AG10803 (cell line): ENCODE measurements at regions not wholly inside any gene's neighbourhood (a gene's known extent, or its start where the extent isn't known, plus 50 kb on each side); places are given as distances from the start of the nearest gene placed in this dataset.

Experiments
- DNase-seq: peaks from one replicate; pipeline ENCODE4 v3.0.0; 2010; ENCODE audit warnings: low read depth
- H3K4me3 ChIP-seq: 2 replicates; pipeline ENCODE4 v1.5.1; 2011; ENCODE audit warnings: mild to moderate bottlenecking, low read length, control low read depth
- TF ChIP-seq, protein P1 (sequence below): conservative IDR thresholded peaks from 2 replicates; pipeline ENCODE4 v1.5.1; 2011; ENCODE audit warnings: mild to moderate bottlenecking, low read length, control low read depth, inconsistent platforms

GRCh38 chr2:206869824-206870495, 69.4 kb upstream of the CPO start:
- no peak for DNase-seq
- TF ChIP-seq, protein P1, sequence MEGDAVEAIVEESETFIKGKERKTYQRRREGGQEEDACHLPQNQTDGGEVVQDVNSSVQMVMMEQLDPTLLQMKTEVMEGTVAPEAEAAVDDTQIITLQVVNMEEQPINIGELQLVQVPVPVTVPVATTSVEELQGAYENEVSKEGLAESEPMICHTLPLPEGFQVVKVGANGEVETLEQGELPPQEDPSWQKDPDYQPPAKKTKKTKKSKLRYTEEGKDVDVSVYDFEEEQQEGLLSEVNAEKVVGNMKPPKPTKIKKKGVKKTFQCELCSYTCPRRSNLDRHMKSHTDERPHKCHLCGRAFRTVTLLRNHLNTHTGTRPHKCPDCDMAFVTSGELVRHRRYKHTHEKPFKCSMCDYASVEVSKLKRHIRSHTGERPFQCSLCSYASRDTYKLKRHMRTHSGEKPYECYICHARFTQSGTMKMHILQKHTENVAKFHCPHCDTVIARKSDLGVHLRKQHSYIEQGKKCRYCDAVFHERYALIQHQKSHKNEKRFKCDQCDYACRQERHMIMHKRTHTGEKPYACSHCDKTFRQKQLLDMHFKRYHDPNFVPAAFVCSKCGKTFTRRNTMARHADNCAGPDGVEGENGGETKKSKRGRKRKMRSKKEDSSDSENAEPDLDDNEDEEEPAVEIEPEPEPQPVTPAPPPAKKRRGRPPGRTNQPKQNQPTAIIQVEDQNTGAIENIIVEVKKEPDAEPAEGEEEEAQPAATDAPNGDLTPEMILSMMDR = no peak
- H3K4me3 ChIP-seq = no peak overlapping the region

DNA sequence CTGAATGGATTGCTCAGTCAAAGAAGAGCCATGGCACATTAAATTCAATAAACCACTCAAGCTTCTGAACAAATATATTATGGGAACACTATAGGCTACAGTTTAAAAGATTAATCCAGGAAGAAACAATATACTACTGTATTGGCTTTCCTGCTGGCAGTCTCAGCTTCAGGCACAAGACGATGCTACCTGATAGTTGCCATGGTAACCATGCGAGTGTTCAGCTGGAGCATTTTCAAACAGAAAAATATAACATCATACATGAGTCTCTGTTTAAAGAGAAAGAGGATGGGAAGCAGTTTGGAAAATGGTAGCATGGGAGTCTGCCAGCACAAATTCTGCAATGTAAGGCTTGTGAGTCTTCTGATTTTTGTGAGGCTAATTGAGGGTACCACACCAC, 65.9 kb upstream of the CPO start:
- no peak for DNase-seq
- TF ChIP-seq, protein P1 = no peak
- H3K4me3 ChIP-seq = no peak overlapping the region

DNA sequence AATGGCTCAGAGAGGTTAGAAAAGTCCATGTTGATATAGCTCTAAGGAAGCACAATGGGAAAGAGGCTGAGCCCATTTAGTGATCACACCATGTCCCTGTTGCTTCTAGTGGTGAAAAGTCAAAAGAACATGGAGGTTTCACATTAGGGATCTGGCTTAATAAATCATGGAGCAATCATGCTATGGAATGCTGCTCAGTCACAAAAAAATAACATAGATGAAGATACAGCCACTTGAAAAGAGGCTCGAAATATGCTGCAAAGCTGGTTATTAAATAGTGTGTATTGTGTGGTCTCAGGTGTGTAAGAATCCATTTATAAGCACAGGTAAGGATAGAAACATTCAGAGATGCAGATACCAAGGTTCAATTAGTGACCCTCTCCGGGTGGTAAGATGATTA, 63.6 kb upstream of the CPO start:
- H3K4me3 ChIP-seq = no peak overlapping the region
- DNase-seq = no peak
- TF ChIP-seq, protein P1 = no peak

DNA sequence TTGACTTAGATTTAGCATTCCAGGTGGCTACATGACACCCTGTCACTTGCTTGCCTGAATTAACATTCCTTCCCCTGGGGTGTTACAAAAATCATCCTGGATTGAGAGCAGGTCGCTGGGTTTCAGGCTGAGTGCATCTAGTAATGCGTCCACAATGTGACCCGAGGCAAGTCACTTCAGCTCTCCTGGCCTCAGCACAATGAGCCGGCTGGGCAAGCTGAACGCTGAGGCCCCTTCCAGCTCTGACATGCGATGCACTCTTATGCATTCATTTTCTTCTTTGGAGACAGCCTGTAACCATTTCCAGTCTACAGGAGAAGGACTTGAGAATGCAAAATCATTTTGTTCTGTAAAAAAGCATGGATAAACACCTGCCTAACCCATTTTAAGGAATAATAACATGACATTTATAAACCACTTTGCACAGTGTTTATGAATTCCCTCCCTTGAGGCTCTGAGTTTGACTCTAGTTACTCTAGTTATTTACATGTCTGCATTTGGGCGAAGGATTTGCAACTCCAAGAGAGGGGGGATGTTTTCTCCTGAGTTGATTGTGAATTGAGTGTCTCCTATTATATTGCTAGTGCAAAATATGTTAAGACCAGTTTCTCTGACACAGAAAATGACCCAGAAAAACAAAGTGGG, 63.0 kb upstream of the CPO start:
- DNase-seq = no peak
- TF ChIP-seq, protein P1 = no peak
- no peak overlapping the region for H3K4me3 ChIP-seq

DNA sequence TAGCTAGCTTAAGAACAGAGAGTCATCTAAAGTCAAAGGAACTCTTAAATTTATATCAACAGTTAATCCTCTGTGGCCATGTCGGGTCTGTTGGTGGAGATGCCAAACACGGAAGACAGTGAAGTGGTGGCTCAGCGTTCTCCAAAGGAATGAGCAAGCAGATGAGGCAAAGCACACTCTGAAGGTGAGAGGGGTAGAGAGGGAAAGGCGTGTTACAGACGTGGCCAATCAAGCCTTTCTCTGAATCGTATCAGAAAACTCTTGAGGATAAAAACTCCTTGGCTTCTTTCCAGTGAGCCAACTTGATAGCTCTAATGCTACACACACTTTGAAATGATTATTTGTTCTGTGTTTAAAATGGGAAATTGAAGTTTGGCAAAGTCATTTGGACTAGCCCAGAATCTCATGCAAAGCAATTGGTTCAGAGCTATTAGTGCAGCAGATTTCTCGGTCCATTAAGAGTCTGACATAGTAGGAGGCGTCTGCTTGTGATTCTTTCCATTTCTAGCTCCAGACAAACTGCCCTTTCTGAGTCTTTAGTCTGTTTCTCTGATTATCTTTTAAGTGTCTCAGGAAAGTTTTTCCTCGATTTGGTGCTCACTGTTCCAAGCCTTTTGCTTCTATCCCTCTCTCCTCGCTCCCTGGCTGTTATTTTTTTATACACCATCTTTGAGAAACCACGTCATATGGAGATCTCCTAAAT, 57.5 kb upstream of the CPO start:
- no peak overlapping the region for H3K4me3 ChIP-seq
- TF ChIP-seq, protein P1 = no peak
- DNase-seq = no peak

GRCh38 chr2:206886696-206887095, 52.6 kb upstream of the CPO start:
- no peak for DNase-seq
- TF ChIP-seq, protein P1 = no peak
- no peak overlapping the region for H3K4me3 ChIP-seq

DNA sequence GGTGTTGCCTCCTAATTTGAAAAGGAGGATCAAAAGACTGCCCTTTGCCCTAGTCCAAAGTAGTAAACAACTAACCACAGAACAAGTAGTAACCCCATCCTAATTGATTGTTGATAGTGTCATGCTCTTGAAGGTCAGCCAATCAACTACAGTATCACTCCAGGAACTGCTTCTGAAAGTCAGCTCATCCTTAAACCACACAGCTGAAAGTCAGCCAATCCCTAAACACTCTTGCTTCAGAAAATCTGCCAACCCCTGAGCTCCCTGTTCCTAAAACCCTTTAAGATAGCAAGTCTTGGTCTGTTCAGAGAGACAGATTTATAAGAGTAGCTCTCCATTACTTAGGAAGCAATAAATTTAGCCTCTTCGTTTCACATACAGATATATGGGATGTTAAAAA, 51.6 kb upstream of the CPO start:
- no peak overlapping the region for H3K4me3 ChIP-seq
- no peak for DNase-seq

More for the DNA sequence above, 51.6 kb upstream of the CPO start:
- TF ChIP-seq, protein P1 = no peak
